HUES48 (cell line): ENCODE measurements at regions not wholly inside any gene's neighbourhood (a gene's known extent, or its start where the extent isn't known, plus 50 kb on each side); places are given as distances from the start of the nearest gene placed in this dataset.
A peak's percentile ranks its signal among the peaks of the same experiment; 100 is the strongest.

ENCODE experiments used
- H3K27ac ChIP-seq: one replicate; pipeline ENCODE4 v1.7.0; 2013; ENCODE audit warnings: low read depth, low read length, inconsistent platforms
- H3K27me3 ChIP-seq: 2 replicates; pipeline ENCODE4 v1.6.1; 2013; ENCODE audit warnings: mild to moderate bottlenecking, low read length; ENCODE audit not compliant: control insufficient read depth, insufficient read depth
- H3K36me3 ChIP-seq: 2 replicates; pipeline ENCODE4 v1.6.1; 2013; ENCODE audit warnings: low read length; ENCODE audit not compliant: control insufficient read depth, insufficient read depth
- H3K4me1 ChIP-seq: 2 replicates; pipeline ENCODE4 v1.6.1; 2013; ENCODE audit warnings: mild to moderate bottlenecking, low read length; ENCODE audit not compliant: control insufficient read depth, insufficient read depth
- H3K4me3 ChIP-seq: 2 replicates; pipeline ENCODE4 v1.5.1; 2013; ENCODE audit warnings: mild to moderate bottlenecking, low read depth, low read length
- H3K9ac ChIP-seq: 2 replicates; pipeline ENCODE4 v1.6.1; 2013; ENCODE audit warnings: mild to moderate bottlenecking, low read depth, low read length, moderate library complexity
- H3K9me3 ChIP-seq: 2 replicates; pipeline ENCODE4 v1.6.1; 2013; ENCODE audit warnings: low read length; ENCODE audit not compliant: control insufficient read depth, insufficient read depth

GRCh38 chr4:133969202-133969848, 232.3 kb downstream of the PABPC4L start:
- Histone ChIP-seq H3K4me3 (no peak overlapping the region), H3K4me1 (peaks cover 4% of the 10 kb centered on the region; the same call in 1 of the 2 replicates), H3K27me3 (no peaks in the 10 kb centered on the region), H3K27ac (no peak overlapping the region), H3K36me3 (no peaks in the 10 kb centered on the region), H3K9ac (no peak overlapping the region), H3K9me3 (no peaks in the 10 kb centered on the region)

GRCh38 chr4:133968174-133968573, 233.4 kb downstream of the PABPC4L start:
- Histone ChIP-seq H3K27me3 (no peaks in the 10 kb centered on the region), H3K4me3 (no peak overlapping the region), H3K9me3 (no peaks in the 10 kb centered on the region), H3K27ac (no peak overlapping the region), H3K36me3 (no peaks in the 10 kb centered on the region), H3K4me1 (peaks cover 4% of the 10 kb centered on the region; the same call in 1 of the 2 replicates), H3K9ac (no peak overlapping the region)

- Histone ChIP-seq H3K9ac (no peak overlapping the region), H3K4me1 (no peaks in the 10 kb centered on the region), H3K27ac (no peak overlapping the region), H3K9me3 (peaks cover 5% of the 10 kb centered on the region), H3K4me3 (no peak overlapping the region), H3K36me3 (no peaks in the 10 kb centered on the region), H3K27me3 (no peaks in the 10 kb centered on the region)
Observed at GRCh38 chr4:133960975-133961374, 240.6 kb downstream of the PABPC4L start.

- Histone ChIP-seq H3K4me1 (peaks cover 16% of the 10 kb centered on the region), H3K36me3 (no peaks in the 10 kb centered on the region)
Observed at GRCh38 chr4:133943081-133943480, 258.5 kb downstream of the PABPC4L start.

GRCh38 chr4:133938061-133938460, 263.5 kb downstream of the PABPC4L start:
- no peaks in the 10 kb centered on the region for H3K36me3 ChIP-seq

More at GRCh38 chr4:133943081-133943480, 258.5 kb downstream of the PABPC4L start:
- Histone ChIP-seq H3K9ac (no peak overlapping the region), H3K4me3 (peak overlapping the region; percentile 30; the same call in 1 of the 2 replicates), H3K27ac (no peak overlapping the region), H3K9me3 (peaks cover 11% of the 10 kb centered on the region), H3K27me3 (no peaks in the 10 kb centered on the region)

GRCh38 chr4:133929531-133930239, 271.9 kb downstream of the PABPC4L start:
- no peak overlapping the region for H3K27ac ChIP-seq
- H3K9ac ChIP-seq: no peak overlapping the region
- no peaks in the 10 kb centered on the region for H3K36me3 ChIP-seq
- no peaks in the 10 kb centered on the region for H3K9me3 ChIP-seq
- no peak overlapping the region for H3K4me3 ChIP-seq
- no peaks in the 10 kb centered on the region for H3K4me1 ChIP-seq
- no peaks in the 10 kb centered on the region for H3K27me3 ChIP-seq

More at GRCh38 chr4:133938061-133938460, 263.5 kb downstream of the PABPC4L start:
- peaks cover under 1% of the 10 kb centered on the region; the same call in 1 of the 2 replicates for H3K9me3 ChIP-seq
- H3K4me1 ChIP-seq: 0 out of 2 replicates have a peak, but pooled peaks cover 12% of the 10 kb centered on the region
- H3K27ac ChIP-seq: no peak overlapping the region
- no peak overlapping the region for H3K9ac ChIP-seq
- no peaks in the 10 kb centered on the region for H3K27me3 ChIP-seq
- no peak overlapping the region for H3K4me3 ChIP-seq

GRCh38 chr4:133921280-133922195, 280.1 kb downstream of the PABPC4L start:
- H3K9me3 ChIP-seq: no peaks in the 10 kb centered on the region
- no peaks in the 10 kb centered on the region for H3K27me3 ChIP-seq
- no peak overlapping the region for H3K4me3 ChIP-seq
- no peak overlapping the region for H3K9ac ChIP-seq
- no peaks in the 10 kb centered on the region for H3K36me3 ChIP-seq
- peaks cover 11% of the 10 kb centered on the region for H3K4me1 ChIP-seq
- H3K27ac ChIP-seq: no peak overlapping the region

GRCh38 chr4:133920236-133920635, 281.4 kb downstream of the PABPC4L start:
- no peak overlapping the region for H3K4me3 ChIP-seq
- peaks cover 11% of the 10 kb centered on the region for H3K4me1 ChIP-seq
- no peaks in the 10 kb centered on the region for H3K27me3 ChIP-seq
- no peaks in the 10 kb centered on the region for H3K36me3 ChIP-seq
- H3K27ac ChIP-seq: no peak overlapping the region
- H3K9me3 ChIP-seq: no peaks in the 10 kb centered on the region
- H3K9ac ChIP-seq: no peak overlapping the region

- no peaks in the 10 kb centered on the region for H3K36me3 ChIP-seq
- H3K4me3 ChIP-seq: no peak overlapping the region
- no peaks in the 10 kb centered on the region; the same call in 1 of the 2 replicates for H3K9me3 ChIP-seq
- H3K27ac ChIP-seq: no peak overlapping the region
- H3K4me1 ChIP-seq: no peaks in the 10 kb centered on the region
- no peaks in the 10 kb centered on the region for H3K27me3 ChIP-seq
- H3K9ac ChIP-seq: no peak overlapping the region
Observed at GRCh38 chr4:133910165-133910564, 291.4 kb downstream of the PABPC4L start.

- H3K36me3 ChIP-seq: no peaks in the 10 kb centered on the region
- H3K27ac ChIP-seq: no peak overlapping the region
- H3K9ac ChIP-seq: no peak overlapping the region
- no peaks in the 10 kb centered on the region for H3K27me3 ChIP-seq
- H3K4me1 ChIP-seq: no peaks in the 10 kb centered on the region
- H3K9me3 ChIP-seq: no peaks in the 10 kb centered on the region
- no peak overlapping the region for H3K4me3 ChIP-seq
Observed at GRCh38 chr4:133903029-133903428, 298.6 kb downstream of the PABPC4L start.
